T-helper 1 cell treated with Interleukin-12 subunit alpha and Interleukin-12 subunit beta and Interleukin-4 antibody, amounts not matched to agents 30 ng/mL and 1 ng/mL, for 36 hours (primary cell): ENCODE measurements at regions not wholly inside any gene's neighbourhood (a gene's known extent, or its start where the extent isn't known, plus 50 kb on each side); places are given as distances from the start of the nearest gene placed in this dataset.

Experiments used
- intact Hi-C: fragments of 100-400 bp; cut with micrococcal nuclease; formaldehyde crosslinking; loops from one replicate; pipeline ENCODE4 v1.15.1; 2024

GRCh38 chr13:44211286-44211685 is 162.3 kb upstream of the SERP2 start:
- intact Hi-C loops, result no loop called here

GRCh38 chr13:44211704-44212346 is 161.8 kb upstream of the SERP2 start:
- intact Hi-C loops, result no loop called here

- intact Hi-C loops, result no loop called here
These were observed 160.8 kb upstream of the SERP2 start for GRCh38 chr13:44212633-44213396.

GRCh38 chr13:44218501-44219240 is 155.0 kb upstream of the SERP2 start:
- intact Hi-C loops, result no loop called here

- intact Hi-C loops, result no loop called here
These were observed 153.8 kb upstream of the SERP2 start for GRCh38 chr13:44219577-44220548.

- intact Hi-C loops, result no loop called here
These were observed 152.7 kb upstream of the SERP2 start for GRCh38 chr13:44220948-44221347.

GRCh38 chr13:44221657-44222056 is 152.0 kb upstream of the SERP2 start:
- intact Hi-C loops, result no loop called here

GRCh38 chr13:44223770-44224444 is 149.7 kb upstream of the SERP2 start:
- intact Hi-C loops, result no loop called here

- intact Hi-C loops, result no loop called here
These were observed 149.0 kb upstream of the SERP2 start for GRCh38 chr13:44224450-44225149.

- intact Hi-C loops, result no loop called here
These were observed 144.1 kb upstream of the SERP2 start for GRCh38 chr13:44229371-44230030.

GRCh38 chr13:44230071-44230470 is 143.6 kb upstream of the SERP2 start:
- intact Hi-C loops, result no loop called here

- intact Hi-C loops, result no loop called here
These were observed 142.9 kb upstream of the SERP2 start for GRCh38 chr13:44230736-44231135.

- intact Hi-C loops, result no loop called here
These were observed 141.7 kb upstream of the SERP2 start for GRCh38 chr13:44231786-44232516.

GRCh38 chr13:44232774-44233173 is 140.8 kb upstream of the SERP2 start:
- intact Hi-C loops, result no loop called here

GRCh38 chr13:44234566-44234965 is 139.1 kb upstream of the SERP2 start:
- intact Hi-C loops, result no loop called here

- intact Hi-C loops, result no loop called here
These were observed 137.3 kb upstream of the SERP2 start for GRCh38 chr13:44236370-44236769.

GRCh38 chr13:44236801-44237207 is 136.8 kb upstream of the SERP2 start:
- intact Hi-C loops, result loop anchor here (1.0 kb wide), 1 partner anchor 39 kb away; no protein-coding TSS in a partner anchor

- intact Hi-C loops, result loop anchor here (1.0 kb wide), 1 partner anchor 39 kb away; no protein-coding TSS in a partner anchor
These were observed 136.3 kb upstream of the SERP2 start for GRCh38 chr13:44237276-44237767.
